K562 (cell line): ENCODE measurements at regions not wholly inside any gene's neighbourhood (a gene's known extent, or its start where the extent isn't known, plus 50 kb on each side); places are given as distances from the start of the nearest gene placed in this dataset.
"Not testable (repeated sequence)": the region's sequence is repeated elsewhere in the genome, so short reads cannot be mapped to it uniquely, and the experiment has no call there.

ENCODE experiments used
- ATAC-seq: fragments of 200-7000 bp; cut with Tn5 transposase; 3 replicates; pipeline ENCODE4 v1.9.1; 2020; ENCODE audit warnings: moderate library complexity
- BruUV-seq: library from RNA; stranded (reverse); fragments of 400-500 nt; replicated peaks from 2 replicates; lab custom pipeline; 2021; lab: Mats Ljungman, UMichigan
- CTCF ChIA-PET: fragments of 300-600 bp; formaldehyde crosslinking; extraction: SDS; loops from one replicate; lab custom pipeline; 2021; ENCODE audit warnings: low intra/inter-chr PET ratio; lab: Yijun Ruan, JAX
- POLR2A ChIA-PET: fragments of 300-600, 350-650 bp; sonication (Branson Sonifier 250); formaldehyde crosslinking; extraction: SDS; loops from one replicate; lab custom pipeline; 2021; ENCODE audit warnings: antibody characterized with exemption, inconsistent platforms; lab: Yijun Ruan, JAX
- DNase-seq, 4 experiments: peaks; one replicate each; pipeline versions ENCODE4 v3.0.0 to v3.0.0-alpha.2; 2011 to 2018; ENCODE audit warnings: low spot score in 3 of 4, mixed read lengths in 3 of 4; ENCODE audit errors: extremely low read depth in 1 of 4
- FAIRE-seq: peaks from 2 replicates; lab custom pipeline; 2011; peaks lifted over from hg19 to GRCh38; lab: Jason Lieb, UNC
- H2AFZ ChIP-seq: 2 replicates; pipeline ENCODE4 v1.6.0; 2011; ENCODE audit warnings: low read depth, low read length, control low read depth, inconsistent platforms
- H3K27ac ChIP-seq: fragments of 200-600 bp; 3 replicates; pipeline ENCODE4 v1.8.0; 2011; ENCODE audit warnings: low read depth, mild to moderate bottlenecking, control low read depth, inconsistent platforms, low read length, moderate library complexity, mixed read lengths; ENCODE audit errors: extremely low read depth
- H3K27me3 ChIP-seq, 2 experiments: fragments of 300-600 bp in 1 of 2; 2 replicates in 1 of 2; 3 replicates in 1 of 2; pipeline versions ENCODE4 v1.6.0 to v1.8.0; 2011; ENCODE audit warnings: inconsistent platforms in 2 of 2, low read length in 2 of 2, mild to moderate bottlenecking in 1 of 2, mixed read lengths in 1 of 2, moderate library complexity in 1 of 2; ENCODE audit not compliant: control insufficient read depth in 2 of 2, insufficient read depth in 2 of 2
- H3K36me3 ChIP-seq: fragments of 300-600 bp; 3 replicates; pipeline ENCODE4 v1.8.0; 2011; ENCODE audit warnings: mild to moderate bottlenecking, low read length, inconsistent platforms; ENCODE audit not compliant: control insufficient read depth, insufficient read depth
- H3K4me1 ChIP-seq, 2 experiments: fragments of 200-600 bp in 1 of 2; replicated peaks in 1 of 2; 2 replicates in 1 of 2; 3 replicates in 1 of 2; pipeline versions ENCODE4 v1.5.1 to v1.8.0; 2011; ENCODE audit warnings: inconsistent platforms in 2 of 2, low read length in 2 of 2, mild to moderate bottlenecking in 1 of 2, mixed read lengths in 1 of 2, moderate library complexity in 1 of 2; ENCODE audit not compliant: control insufficient read depth in 2 of 2, insufficient read depth in 2 of 2
- H3K4me2 ChIP-seq: 2 replicates; pipeline ENCODE4 v1.6.1; 2011; ENCODE audit warnings: low read length, control low read depth, inconsistent platforms, mixed read lengths; ENCODE audit not compliant: insufficient read depth
- H3K4me3 ChIP-seq: fragments of 200-600 bp; sonication (generic), shearing (Covaris generic); 2 replicates; pipeline ENCODE4 v1.5.1; 2016; ENCODE audit warnings: control low read depth, inconsistent platforms
- H3K79me2 ChIP-seq: fragments of 200-600 bp; 3 replicates; pipeline ENCODE4 v1.8.0; 2011; ENCODE audit warnings: low read length, inconsistent platforms; ENCODE audit not compliant: control insufficient read depth, insufficient read depth
- H3K9ac ChIP-seq, 2 experiments: 2 replicates each; pipeline versions ENCODE4 v1.6.0 to v1.6.1; 2011; ENCODE audit warnings: low read depth in 2 of 2, low read length in 2 of 2, control low read depth in 1 of 2, inconsistent platforms in 1 of 2, mild to moderate bottlenecking in 1 of 2, mixed read lengths in 1 of 2; ENCODE audit not compliant: insufficient read depth in 1 of 2
- H3K9me1 ChIP-seq: one replicate; pipeline ENCODE4 v1.6.0; 2011; ENCODE audit warnings: inconsistent platforms, mild to moderate bottlenecking, low read length, moderate library complexity; ENCODE audit not compliant: control insufficient read depth, insufficient read depth
- H3K9me3 ChIP-seq: replicated peaks from 2 replicates; pipeline ENCODE4 v1.5.1; 2011; ENCODE audit warnings: low read depth, low read length, inconsistent platforms; ENCODE audit not compliant: control insufficient read depth, insufficient read depth
- H4K20me1 ChIP-seq: replicated peaks from 2 replicates; pipeline ENCODE4 v1.6.1; 2011; ENCODE audit warnings: low read length, inconsistent platforms, mixed read lengths; ENCODE audit not compliant: control insufficient read depth, insufficient read depth
- DDX20 ChIP-seq: fragments of 450-650 bp; IDR thresholded peaks from 2 replicates; pipeline ENCODE4 v1.6.1; 2016; ENCODE audit warnings: missing genetic modification characterization, low read depth, mild to moderate bottlenecking, missing compliant biosample characterization, moderate library complexity
- ELF4 ChIP-seq: fragments of 450-650 bp; formaldehyde crosslinking; IDR thresholded peaks from 2 replicates; pipeline ENCODE4 v1.4.0; 2022; ENCODE audit warnings: missing genetic modification characterization
- GABPB2 ChIP-seq: fragments of 250-450 bp; sonication (Bioruptor Pico); conservative IDR thresholded peaks from 2 replicates; pipeline ENCODE4 v1.5.1; 2021; ENCODE audit warnings: mild to moderate bottlenecking
- HDAC8 ChIP-seq: fragments of 450-650 bp; IDR thresholded peaks from 2 replicates; pipeline ENCODE4 v1.6.1; 2016; ENCODE audit warnings: mild to moderate bottlenecking, missing genetic modification characterization, moderate library complexity, missing compliant biosample characterization
- KLF13 ChIP-seq: fragments of 450-650 bp; IDR thresholded peaks from 2 replicates; pipeline ENCODE4 v1.6.1; 2016; ENCODE audit warnings: missing genetic modification characterization, low read depth, mild to moderate bottlenecking, missing compliant biosample characterization, moderate library complexity, borderline replicate concordance
- MECOM ChIP-seq: fragments of 250-450 bp; sonication (Bioruptor Pico); IDR thresholded peaks from 2 replicates; pipeline ENCODE4 v1.8.0; 2022; ENCODE audit warnings: inconsistent platforms
- NFE2L1 ChIP-seq: fragments of 450-650 bp; IDR thresholded peaks from 2 replicates; pipeline ENCODE4 v1.6.1; 2016; ENCODE audit warnings: missing genetic modification characterization, low read depth, mild to moderate bottlenecking, missing compliant biosample characterization, moderate library complexity, borderline replicate concordance
- OTX1 ChIP-seq: fragments of 450-650 bp; formaldehyde crosslinking; IDR thresholded peaks from 2 replicates; pipeline ENCODE4 v1.4.0; 2022; ENCODE audit warnings: mild to moderate bottlenecking
- POLR2H ChIP-seq: IDR thresholded peaks from 2 replicates; pipeline ENCODE4 v1.6.1; 2016; ENCODE audit warnings: missing genetic modification characterization, low read depth, mild to moderate bottlenecking, control low read depth, missing compliant biosample characterization, moderate library complexity
- PYGO2 ChIP-seq: fragments of 450-650 bp; IDR thresholded peaks from 2 replicates; pipeline ENCODE4 v1.6.1; 2016; ENCODE audit warnings: mild to moderate bottlenecking, missing genetic modification characterization, moderate library complexity, missing compliant biosample characterization
- TEAD2 ChIP-seq: fragments of 450-650 bp; IDR thresholded peaks from 2 replicates; pipeline ENCODE4 v1.6.1; 2016; ENCODE audit warnings: missing genetic modification characterization, control low read depth, missing compliant biosample characterization
- YY1 ChIP-seq, 3 experiments: IDR thresholded peaks; 2 replicates each; pipeline ENCODE4 v1.6.1; 2011; ENCODE audit warnings: low read length in 2 of 3, mild to moderate bottlenecking in 2 of 3, moderate library complexity in 2 of 3, borderline replicate concordance in 1 of 3, control low read depth in 1 of 3, low read depth in 1 of 3; ENCODE audit not compliant: insufficient read depth in 3 of 3, insufficient replicate concordance in 2 of 3, control insufficient read depth in 1 of 3, insufficient read length in 1 of 3; ENCODE audit errors: extremely low read depth in 1 of 3
- ZNF41 ChIP-seq: fragments of 250-450 bp; sonication (Bioruptor Pico); conservative IDR thresholded peaks from 2 replicates; pipeline ENCODE4 v1.4.0; 2020; ENCODE audit warnings: mild to moderate bottlenecking
- ZNF668 ChIP-seq: fragments of 250-450 bp; sonication (Bioruptor Pico); IDR thresholded peaks from 2 replicates; pipeline ENCODE4 v1.8.0; 2022; ENCODE audit warnings: mild to moderate bottlenecking, inconsistent platforms
- ZNF696 ChIP-seq: fragments of 250-450 bp; sonication (Bioruptor Pico); conservative IDR thresholded peaks from 2 replicates; pipeline ENCODE4 v1.4.0; 2020; ENCODE audit warnings: mild to moderate bottlenecking, moderate library complexity
- ZNF707 ChIP-seq: fragments of 250-450 bp; sonication (Bioruptor Pico); conservative IDR thresholded peaks from 2 replicates; pipeline ENCODE4 v1.8.0; 2022; ENCODE audit warnings: inconsistent platforms, mild to moderate bottlenecking, moderate library complexity
- WGBS: fragments of 100-300 bp; shearing (Covaris generic); methylation state at CpG from one replicate; pipeline ENCODE4 v1.1.6; 2016; ENCODE audit warnings: low coverage, mixed read lengths; ENCODE audit not compliant: insufficient coverage; ENCODE audit errors: missing lambda C conversion rate; 5-methylcytosine and 5-hydroxymethylcytosine counted together
- in situ Hi-C: fragments of 300-500 bp; cut with MboI; formaldehyde crosslinking; loops from 4 replicates; pipeline ENCODE4 v1.15.0; 2018; ENCODE audit warnings: inconsistent platforms, mixed read lengths
- intact Hi-C: fragments of 100-400 bp; cut with micrococcal nuclease; formaldehyde crosslinking; loops from 2 replicates; pipeline ENCODE4 v1.14.2; 2022
- TF ChIP-seq, protein P1 (sequence below): fragments of 450-650 bp; conservative IDR thresholded peaks from 2 replicates; pipeline ENCODE4 v1.6.1; 2016; ENCODE audit warnings: missing genetic modification characterization, low read depth, mild to moderate bottlenecking, control low read depth, missing compliant biosample characterization
- TF ChIP-seq, protein P2 (sequence below): fragments of 450-650 bp; formaldehyde crosslinking; IDR thresholded peaks from 2 replicates; pipeline ENCODE4 v1.4.0; 2022; ENCODE audit warnings: missing genetic modification characterization
- TF ChIP-seq, protein P3 (sequence below): fragments of 450-650 bp; formaldehyde crosslinking; conservative IDR thresholded peaks from 2 replicates; pipeline ENCODE4 v1.4.0; 2022; ENCODE audit warnings: mild to moderate bottlenecking, missing genetic modification characterization

DNA sequence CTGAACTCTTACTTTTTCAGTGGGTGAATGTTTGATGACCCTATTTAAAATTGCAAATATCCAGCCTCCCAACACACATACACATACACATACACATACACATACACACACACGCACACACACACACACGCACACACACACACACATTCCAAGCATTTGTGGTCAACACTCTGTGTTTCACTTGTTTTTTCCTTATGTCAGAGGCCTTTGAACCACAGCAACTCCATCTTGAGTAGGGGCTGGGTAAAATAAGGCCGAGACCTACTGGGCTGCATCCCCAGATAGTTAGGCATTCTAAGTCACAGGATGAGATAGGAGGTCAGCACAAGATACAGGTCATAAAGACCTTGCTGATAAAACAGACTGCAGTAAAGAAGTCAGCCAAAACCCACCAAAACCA lies 56.6 kb upstream of the BDP1 start:
- 80% methylated on average over 3 of the region's 3 CpGs for WGBS
- H4K20me1 ChIP-seq, H3K36me3 ChIP-seq, in situ Hi-C loops, H3K4me1 ChIP-seq, intact Hi-C loops, H3K9ac ChIP-seq, CTCF ChIA-PET, ATAC-seq, H3K27me3 ChIP-seq, POLR2A ChIA-PET, H3K9me1 ChIP-seq, H3K9me3 ChIP-seq, DNase-seq, H3K4me3 ChIP-seq, H3K27ac ChIP-seq, H3K4me2 ChIP-seq, FAIRE-seq, BruUV-seq, H3K79me2 ChIP-seq: not testable (repeated sequence)
- H2AFZ ChIP-seq: peak overlapping the region; percentile 86
- TF ChIP-seq GABPB2 (CRISPR knock-in tag) (0 out of 2 replicates have a peak, but pooled peaks have one; percentile 15), YY1 (IDR thresholded peaks at IDR 0.05; ENCODE audit: borderline replicate concordance in 1 of 3, control insufficient read depth in 1 of 3, extremely low read depth in 1 of 3, insufficient read depth in 3 of 3, insufficient read length in 1 of 3, insufficient replicate concordance in 2 of 3, low read depth in 1 of 3, low read length in 2 of 3) (peak in 1 of 3 experiments; percentile 12), ZNF696 (CRISPR knock-in tag) (peak; percentile 36; the same call in 1 of the 2 replicates), DDX20 (tag) (peak; percentile 94), ZNF707 (CRISPR knock-in tag) (peak; percentile 64), NFE2L1 (tag) (peak; percentile 75), ZNF41 (CRISPR knock-in tag) (peak; percentile 93), KLF13 (tag) (peak; percentile 77; the same call in 1 of the 2 replicates), ELF4 (CRISPR knock-in tag) (peak; percentile 98), POLR2H (tag) (peak; percentile 41; the same call in 1 of the 2 replicates), ZNF668 (peak; percentile 92), TEAD2 (tag) (peak; percentile 92), OTX1 (CRISPR knock-in tag) (peak; percentile 94), PYGO2 (peak; percentile 98), HDAC8 (peak; percentile 97), MECOM (CRISPR knock-in tag) (peak; percentile 91)
- TF ChIP-seq, protein P1, sequence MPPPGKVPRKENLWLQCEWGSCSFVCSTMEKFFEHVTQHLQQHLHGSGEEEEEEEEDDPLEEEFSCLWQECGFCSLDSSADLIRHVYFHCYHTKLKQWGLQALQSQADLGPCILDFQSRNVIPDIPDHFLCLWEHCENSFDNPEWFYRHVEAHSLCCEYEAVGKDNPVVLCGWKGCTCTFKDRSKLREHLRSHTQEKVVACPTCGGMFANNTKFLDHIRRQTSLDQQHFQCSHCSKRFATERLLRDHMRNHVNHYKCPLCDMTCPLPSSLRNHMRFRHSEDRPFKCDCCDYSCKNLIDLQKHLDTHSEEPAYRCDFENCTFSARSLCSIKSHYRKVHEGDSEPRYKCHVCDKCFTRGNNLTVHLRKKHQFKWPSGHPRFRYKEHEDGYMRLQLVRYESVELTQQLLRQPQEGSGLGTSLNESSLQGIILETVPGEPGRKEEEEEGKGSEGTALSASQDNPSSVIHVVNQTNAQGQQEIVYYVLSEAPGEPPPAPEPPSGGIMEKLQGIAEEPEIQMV: peak; percentile 81
- TF ChIP-seq, protein P2, sequence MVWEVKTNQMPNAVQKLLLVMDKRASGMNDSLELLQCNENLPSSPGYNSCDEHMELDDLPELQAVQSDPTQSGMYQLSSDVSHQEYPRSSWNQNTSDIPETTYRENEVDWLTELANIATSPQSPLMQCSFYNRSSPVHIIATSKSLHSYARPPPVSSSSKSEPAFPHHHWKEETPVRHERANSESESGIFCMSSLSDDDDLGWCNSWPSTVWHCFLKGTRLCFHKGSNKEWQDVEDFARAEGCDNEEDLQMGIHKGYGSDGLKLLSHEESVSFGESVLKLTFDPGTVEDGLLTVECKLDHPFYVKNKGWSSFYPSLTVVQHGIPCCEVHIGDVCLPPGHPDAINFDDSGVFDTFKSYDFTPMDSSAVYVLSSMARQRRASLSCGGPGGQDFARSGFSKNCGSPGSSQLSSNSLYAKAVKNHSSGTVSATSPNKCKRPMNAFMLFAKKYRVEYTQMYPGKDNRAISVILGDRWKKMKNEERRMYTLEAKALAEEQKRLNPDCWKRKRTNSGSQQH (CRISPR knock-in tag): peak; percentile 98
- TF ChIP-seq, protein P3, sequence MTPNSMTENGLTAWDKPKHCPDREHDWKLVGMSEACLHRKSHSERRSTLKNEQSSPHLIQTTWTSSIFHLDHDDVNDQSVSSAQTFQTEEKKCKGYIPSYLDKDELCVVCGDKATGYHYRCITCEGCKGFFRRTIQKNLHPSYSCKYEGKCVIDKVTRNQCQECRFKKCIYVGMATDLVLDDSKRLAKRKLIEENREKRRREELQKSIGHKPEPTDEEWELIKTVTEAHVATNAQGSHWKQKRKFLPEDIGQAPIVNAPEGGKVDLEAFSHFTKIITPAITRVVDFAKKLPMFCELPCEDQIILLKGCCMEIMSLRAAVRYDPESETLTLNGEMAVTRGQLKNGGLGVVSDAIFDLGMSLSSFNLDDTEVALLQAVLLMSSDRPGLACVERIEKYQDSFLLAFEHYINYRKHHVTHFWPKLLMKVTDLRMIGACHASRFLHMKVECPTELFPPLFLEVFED: peak; percentile 91
